ENCODE measurements at regions not wholly inside any gene's neighbourhood (a gene's known extent, or its start where the extent isn't known, plus 50 kb on each side); places are given as distances from the start of the nearest gene placed in this dataset.

- Histone ChIP-seq H3K9me3 (no peaks in the 10 kb centered on the region), H3K4me3 (no peak overlapping the region), H3K4me1 (no peaks in the 10 kb centered on the region), H3K27ac (no peak overlapping the region), H3K36me3 (no peaks in the 10 kb centered on the region), H3K27me3 (no peaks in the 10 kb centered on the region)
- DNase-seq: no peak
- intact Hi-C loops (cut with DNase I; ENCODE audit: low total_unique reads): no loop called here
- in situ Hi-C loops (cut with MboI; ENCODE audit: low sequenced_read_pairs in 4 of 4): no loop called here
- no peak for TF ChIP-seq CTCF (IDR thresholded peaks at IDR 0.05 in 4 of 5, conservative IDR thresholded peaks at IDR 0.05 in 1 of 5)
- no peak for TF ChIP-seq POLR2A (IDR thresholded peaks at IDR 0.05)
- ATAC-seq: no peak
Measured at GRCh38 chr10:6336016-6336415, 133.3 kb downstream of the PFKFB3 start.

- intact Hi-C loops (cut with DNase I; ENCODE audit: low total_unique reads): no loop called here
- H3K9me3 ChIP-seq: no peaks in the 10 kb centered on the region
- H3K27me3 ChIP-seq: no peaks in the 10 kb centered on the region
- ATAC-seq: no peak
- TF ChIP-seq POLR2A (IDR thresholded peaks at IDR 0.05) (no peak), CTCF (IDR thresholded peaks at IDR 0.05 in 4 of 5, conservative IDR thresholded peaks at IDR 0.05 in 1 of 5) (no peak)
- H3K36me3 ChIP-seq: no peaks in the 10 kb centered on the region
- no peaks in the 10 kb centered on the region for H3K4me1 ChIP-seq
- DNase-seq: no peak
- in situ Hi-C loops (cut with MboI; ENCODE audit: low sequenced_read_pairs in 4 of 4): no loop called here
- no peak overlapping the region for H3K4me3 ChIP-seq
- no peak overlapping the region for H3K27ac ChIP-seq
Measured at GRCh38 chr10:6337382-6337781, 134.7 kb downstream of the PFKFB3 start.

- Histone ChIP-seq H3K27me3 (no peaks in the 10 kb centered on the region), H3K27ac (no peak overlapping the region), H3K9me3 (no peaks in the 10 kb centered on the region), H3K4me3 (no peak overlapping the region), H3K36me3 (no peaks in the 10 kb centered on the region), H3K4me1 (no peaks in the 10 kb centered on the region)
- no peak for TF ChIP-seq POLR2A (IDR thresholded peaks at IDR 0.05)
- no peak for TF ChIP-seq CTCF (IDR thresholded peaks at IDR 0.05 in 4 of 5, conservative IDR thresholded peaks at IDR 0.05 in 1 of 5)
- ATAC-seq (no peak), DNase-seq (no peak)
- in situ Hi-C loops (cut with MboI; ENCODE audit: low sequenced_read_pairs in 4 of 4): no loop called here
- intact Hi-C loops (cut with DNase I; ENCODE audit: low total_unique reads): no loop called here
Measured at GRCh38 chr10:6338361-6338760, 135.6 kb downstream of the PFKFB3 start.

- TF ChIP-seq POLR2A (IDR thresholded peaks at IDR 0.05) (no peak), CTCF (IDR thresholded peaks at IDR 0.05 in 4 of 5, conservative IDR thresholded peaks at IDR 0.05 in 1 of 5) (no peak)
- Histone ChIP-seq H3K4me1 (no peaks in the 10 kb centered on the region), H3K27me3 (no peaks in the 10 kb centered on the region), H3K27ac (no peak overlapping the region), H3K9me3 (no peaks in the 10 kb centered on the region), H3K4me3 (no peak overlapping the region), H3K36me3 (no peaks in the 10 kb centered on the region)
- intact Hi-C loops (cut with DNase I; ENCODE audit: low total_unique reads): no loop called here
- ATAC-seq (no peak), DNase-seq (no peak)
- in situ Hi-C loops (cut with MboI; ENCODE audit: low sequenced_read_pairs in 4 of 4): no loop called here
Measured at GRCh38 chr10:6339891-6340290, 137.2 kb downstream of the PFKFB3 start.

- H3K27ac ChIP-seq: no peak overlapping the region
- intact Hi-C loops (cut with DNase I; ENCODE audit: low total_unique reads): no loop called here
- DNase-seq: no peak
Measured at GRCh38 chr10:6342096-6342685, 139.5 kb downstream of the PFKFB3 start.

More at GRCh38 chr10:6342096-6342685, 139.5 kb downstream of the PFKFB3 start:
- Histone ChIP-seq H3K4me1 (peaks cover 0 to under 1% of the 10 kb centered on the region in 2 donors), H3K36me3 (no peaks in the 10 kb centered on the region), H3K27me3 (no peaks in the 10 kb centered on the region), H3K4me3 (no peak overlapping the region), H3K9me3 (no peaks in the 10 kb centered on the region)
- TF ChIP-seq POLR2A (IDR thresholded peaks at IDR 0.05) (no peak), CTCF (IDR thresholded peaks at IDR 0.05 in 4 of 5, conservative IDR thresholded peaks at IDR 0.05 in 1 of 5) (no peak)
- ATAC-seq: no peak
- in situ Hi-C loops (cut with MboI; ENCODE audit: low sequenced_read_pairs in 4 of 4): no loop called here

All from gastrocnemius medialis (tissue), 4 donors.